ENCODE measurements at regions not wholly inside any gene's neighbourhood (a gene's known extent, or its start where the extent isn't known, plus 50 kb on each side); places are given as distances from the start of the nearest gene placed in this dataset.
"Not testable (repeated sequence)": the region's sequence is repeated elsewhere in the genome, so short reads cannot be mapped to it uniquely, and the experiment has no call there.

DNA sequence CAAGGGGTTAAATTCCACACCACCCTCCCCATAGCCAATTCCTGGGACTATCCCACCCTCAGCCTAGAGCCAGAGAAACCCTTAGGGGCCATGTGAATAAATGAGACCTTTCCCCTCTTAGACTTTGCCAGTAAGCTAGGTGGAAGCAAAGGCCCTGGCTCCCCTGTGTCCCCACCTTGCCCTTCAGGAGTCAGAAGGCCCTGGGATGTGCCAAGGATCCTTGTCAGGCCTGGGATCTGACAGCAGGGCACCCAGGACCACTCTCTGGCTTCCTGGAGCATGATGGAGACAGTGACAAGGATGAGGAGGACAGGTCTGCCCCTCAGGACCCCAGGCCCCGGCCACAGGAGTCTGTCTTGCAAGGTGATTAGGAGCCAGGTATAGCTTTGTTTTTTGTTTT is 125.0 kb upstream of the HAND1 start:
- WGBS, 5 donors = 64 to 89% (median 88%) methylated on average over 1 of the region's 1 CpG
- intact Hi-C loops (cut with DNase I; ENCODE audit: low total_unique reads) = no loop called here
- Histone ChIP-seq H3K27me3 (replicated peaks in 1 of 7) (peaks cover 0 to 82% (median 10%) of the 10 kb centered on the region in 7 donors), H3K9me3 (no peaks in the 10 kb centered on the region), H3K4me3 (no peak overlapping the region), H3K36me3 (no peaks in the 10 kb centered on the region), H3K4me1 (peaks cover 0 to 4% (median 0%) of the 10 kb centered on the region in 6 donors), H3K27ac (no peak overlapping the region)
- TF ChIP-seq, protein P1, sequence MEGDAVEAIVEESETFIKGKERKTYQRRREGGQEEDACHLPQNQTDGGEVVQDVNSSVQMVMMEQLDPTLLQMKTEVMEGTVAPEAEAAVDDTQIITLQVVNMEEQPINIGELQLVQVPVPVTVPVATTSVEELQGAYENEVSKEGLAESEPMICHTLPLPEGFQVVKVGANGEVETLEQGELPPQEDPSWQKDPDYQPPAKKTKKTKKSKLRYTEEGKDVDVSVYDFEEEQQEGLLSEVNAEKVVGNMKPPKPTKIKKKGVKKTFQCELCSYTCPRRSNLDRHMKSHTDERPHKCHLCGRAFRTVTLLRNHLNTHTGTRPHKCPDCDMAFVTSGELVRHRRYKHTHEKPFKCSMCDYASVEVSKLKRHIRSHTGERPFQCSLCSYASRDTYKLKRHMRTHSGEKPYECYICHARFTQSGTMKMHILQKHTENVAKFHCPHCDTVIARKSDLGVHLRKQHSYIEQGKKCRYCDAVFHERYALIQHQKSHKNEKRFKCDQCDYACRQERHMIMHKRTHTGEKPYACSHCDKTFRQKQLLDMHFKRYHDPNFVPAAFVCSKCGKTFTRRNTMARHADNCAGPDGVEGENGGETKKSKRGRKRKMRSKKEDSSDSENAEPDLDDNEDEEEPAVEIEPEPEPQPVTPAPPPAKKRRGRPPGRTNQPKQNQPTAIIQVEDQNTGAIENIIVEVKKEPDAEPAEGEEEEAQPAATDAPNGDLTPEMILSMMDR (IDR thresholded peaks at IDR 0.05 in 8 of 11, conservative IDR thresholded peaks at IDR 0.05 in 3 of 11) = no peak
- TF ChIP-seq POLR2AphosphoS5 (IDR thresholded peaks at IDR 0.05) (no peak), POLR2A (IDR thresholded peaks at IDR 0.05) (no peak)
- no peak for DNase-seq

DNA sequence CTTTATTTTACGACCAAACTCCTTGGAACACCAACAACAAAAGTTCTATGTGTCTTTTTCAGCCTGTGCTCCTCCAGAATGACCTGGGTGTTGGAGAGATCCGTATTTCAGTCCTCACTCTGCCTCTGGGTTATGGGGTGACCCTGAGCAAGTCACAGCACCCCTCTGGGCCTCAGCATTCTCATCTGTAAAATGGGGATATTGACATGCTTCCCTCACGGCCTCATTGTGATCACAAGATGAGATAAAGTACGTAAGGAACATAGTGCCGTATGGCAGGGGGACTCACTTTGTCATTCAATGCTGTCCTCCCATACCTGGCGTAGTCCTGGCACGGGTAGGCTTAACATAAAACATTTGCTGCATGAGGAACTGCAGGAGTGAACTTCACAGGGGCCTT is 123.0 kb upstream of the HAND1 start:
- Histone ChIP-seq H3K27me3 (replicated peaks in 1 of 7) (peaks cover 0 to 77% (median 10%) of the 10 kb centered on the region in 7 donors), H3K36me3 (no peaks in the 10 kb centered on the region), H3K4me3 (no peak overlapping the region), H3K4me1 (peaks cover 0 to 4% (median 0%) of the 10 kb centered on the region in 6 donors), H3K27ac (no peak overlapping the region), H3K9me3 (no peaks in the 10 kb centered on the region)
- no peak for DNase-seq
- TF ChIP-seq, protein P1 (IDR thresholded peaks at IDR 0.05 in 8 of 11, conservative IDR thresholded peaks at IDR 0.05 in 3 of 11) = no peak
- TF ChIP-seq POLR2AphosphoS5 (IDR thresholded peaks at IDR 0.05) (no peak), POLR2A (IDR thresholded peaks at IDR 0.05) (no peak)
- 67 to 76% (median 72%) methylated on average over 7 of the region's 7 CpGs for WGBS, 5 donors
- intact Hi-C loops (cut with DNase I; ENCODE audit: low total_unique reads) = no loop called here

DNA sequence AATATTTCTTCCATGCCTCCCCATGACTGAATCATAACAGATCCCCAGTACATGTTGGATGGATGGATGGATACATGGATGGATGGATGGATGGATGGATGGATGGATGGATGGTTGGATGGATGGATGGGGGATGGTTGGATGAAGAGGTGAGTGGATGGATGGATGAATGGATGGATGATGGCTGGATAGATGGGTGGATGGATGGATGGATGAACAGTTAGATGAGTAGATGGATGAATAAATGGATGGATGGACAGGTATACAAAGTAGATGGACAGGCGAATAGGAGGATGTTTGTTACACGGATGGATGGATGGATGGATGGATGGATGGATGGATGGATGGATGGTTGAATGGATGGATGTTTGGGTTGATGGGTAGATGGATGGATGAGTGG is 120.0 kb upstream of the HAND1 start:
- Histone ChIP-seq H3K36me3 (no peaks in the 10 kb centered on the region), H3K27ac (no peak overlapping the region), H3K4me1 (no peaks in the 10 kb centered on the region), H3K27me3 (replicated peaks in 1 of 7) (peaks cover 0 to 60% (median 0%) of the 10 kb centered on the region in 7 donors), H3K4me3 (no peak overlapping the region), H3K9me3 (no peaks in the 10 kb centered on the region)
- 71 to 95% (median 88%) methylated on average over 2 of the region's 2 CpGs for WGBS, 5 donors
- intact Hi-C loops (cut with DNase I; ENCODE audit: low total_unique reads) = no loop called here
- no peak for DNase-seq
- TF ChIP-seq POLR2AphosphoS5 (IDR thresholded peaks at IDR 0.05) (no peak), POLR2A (IDR thresholded peaks at IDR 0.05) (no peak)
- TF ChIP-seq, protein P1 (IDR thresholded peaks at IDR 0.05 in 8 of 11, conservative IDR thresholded peaks at IDR 0.05 in 3 of 11) = no peak

DNA sequence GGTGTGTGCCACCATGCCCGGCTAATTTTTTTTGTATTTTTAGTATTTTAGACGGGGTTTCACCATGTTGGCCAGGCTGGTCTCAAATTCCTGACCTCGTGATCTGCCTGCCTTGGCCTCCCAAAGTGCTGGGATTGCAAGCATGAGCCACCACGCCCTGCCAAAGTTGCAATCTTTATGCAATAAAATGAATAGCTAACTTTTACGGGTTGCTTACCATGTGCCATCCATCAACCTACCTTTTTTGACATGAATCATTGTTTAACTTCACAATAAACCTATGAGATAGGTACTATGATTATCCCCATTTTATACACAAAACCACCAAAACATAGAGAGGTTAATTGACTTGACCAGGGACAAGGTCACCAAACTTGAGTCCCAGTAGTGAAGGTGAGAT is 118.8 kb upstream of the HAND1 start:
- H3K27me3 ChIP-seq (replicated peaks in 1 of 7) = peaks cover 0 to 48% (median 0%) of the 10 kb centered on the region in 7 donors
- DNase-seq; H3K4me1 ChIP-seq; H3K4me3 ChIP-seq; H3K36me3 ChIP-seq; H3K9me3 ChIP-seq; intact Hi-C loops (cut with DNase I; ENCODE audit: low total_unique reads); H3K27ac ChIP-seq: not testable (repeated sequence)
- WGBS, 5 donors = 82 to 90% (median 84%) methylated on average over 5 of the region's 5 CpGs

DNA sequence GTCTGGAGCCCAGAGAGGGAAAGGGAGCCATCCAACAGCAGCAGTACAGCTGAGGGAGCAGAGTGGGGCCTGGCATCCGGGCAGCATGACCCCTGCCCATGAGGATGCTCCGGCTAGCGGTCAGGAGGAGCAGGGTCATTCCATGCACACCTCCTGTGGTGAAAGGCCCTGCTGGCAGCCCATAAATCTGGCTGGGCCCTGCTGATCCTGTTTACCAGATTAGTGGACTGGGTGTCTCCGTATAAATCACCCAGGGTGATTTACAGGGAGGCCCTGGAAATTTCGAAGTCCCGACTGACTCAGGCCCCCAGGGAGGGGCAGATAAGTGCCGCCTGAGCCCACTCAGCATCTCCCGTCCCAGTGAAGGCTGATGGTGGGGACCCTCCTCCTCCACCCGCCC is 117.6 kb upstream of the HAND1 start:
- no peaks in the 10 kb centered on the region for H3K36me3 ChIP-seq
- intact Hi-C loops (cut with DNase I; ENCODE audit: low total_unique reads) = no loop called here
- no peaks in the 10 kb centered on the region for H3K9me3 ChIP-seq
- H3K4me1 ChIP-seq = no peaks in the 10 kb centered on the region
- DNase-seq = no peak
- WGBS, 5 donors = 41 to 76% (median 61%) methylated on average over 4 to 9 of the region's 9 CpGs
- no peak for TF ChIP-seq POLR2A (IDR thresholded peaks at IDR 0.05)
- TF ChIP-seq, protein P1 (IDR thresholded peaks at IDR 0.05 in 8 of 11, conservative IDR thresholded peaks at IDR 0.05 in 3 of 11) = no peak
- no peak for TF ChIP-seq POLR2AphosphoS5 (IDR thresholded peaks at IDR 0.05)
- no peak overlapping the region for H3K4me3 ChIP-seq
- H3K27me3 ChIP-seq (replicated peaks in 1 of 7) = peaks cover 0 to 36% (median 0%) of the 10 kb centered on the region in 7 donors
- no peak overlapping the region for H3K27ac ChIP-seq

Data from spleen (tissue), 11 donors.